H9 (cell line): ENCODE measurements at regions not wholly inside any gene's neighbourhood (a gene's known extent, or its start where the extent isn't known, plus 50 kb on each side); places are given as distances from the start of the nearest gene placed in this dataset.

Experiments
- DNase-seq: peaks from one replicate; pipeline ENCODE4 v3.0.0-alpha.2; 2017
- H2AFZ ChIP-seq: one replicate; pipeline ENCODE4 v1.6.1; 2013; ENCODE audit warnings: mild to moderate bottlenecking, low read length, control low read depth, moderate library complexity
- H2AK5ac ChIP-seq: 2 replicates; pipeline ENCODE4 v1.6.1; 2013; ENCODE audit warnings: low read length, control low read depth, mixed read lengths; ENCODE audit not compliant: insufficient read length
- H2BK120ac ChIP-seq: one replicate; pipeline ENCODE4 v1.6.1; 2013; ENCODE audit warnings: low read depth, mild to moderate bottlenecking, low read length, control low read depth, inconsistent platforms; ENCODE audit not compliant: poor library complexity, severe bottlenecking
- H2BK12ac ChIP-seq: 2 replicates; pipeline ENCODE4 v1.6.1; 2013; ENCODE audit warnings: low read length, control low read depth, mixed read lengths, low read depth; ENCODE audit not compliant: insufficient read length
- H2BK15ac ChIP-seq: 2 replicates; pipeline ENCODE4 v1.6.1; 2013; ENCODE audit warnings: low read depth, low read length, control low read depth
- H2BK20ac ChIP-seq: one replicate; pipeline ENCODE4 v1.6.1; 2013; ENCODE audit warnings: low read depth, mild to moderate bottlenecking, low read length, control low read depth, inconsistent platforms; ENCODE audit not compliant: poor library complexity, severe bottlenecking
- H2BK5ac ChIP-seq: 2 replicates; pipeline ENCODE4 v1.6.1; 2013; ENCODE audit warnings: low read length, control low read depth, mixed read lengths; ENCODE audit not compliant: insufficient read length
- H3K14ac ChIP-seq: 2 replicates; pipeline ENCODE4 v1.6.1; 2013; ENCODE audit warnings: low read length, control low read depth; ENCODE audit not compliant: insufficient read depth
- H3K18ac ChIP-seq: 2 replicates; pipeline ENCODE4 v1.6.1; 2013; ENCODE audit warnings: low read depth, mild to moderate bottlenecking, mixed read lengths, low read length, control low read depth; ENCODE audit not compliant: insufficient read length
- H3K23ac ChIP-seq: 2 replicates; pipeline ENCODE4 v1.6.1; 2013; ENCODE audit warnings: low read length, control low read depth, mixed read lengths, low read depth; ENCODE audit not compliant: insufficient read length
- H3K23me2 ChIP-seq: 2 replicates; pipeline ENCODE4 v1.6.1; 2013; ENCODE audit warnings: low read depth, mild to moderate bottlenecking, mixed read lengths, low read length, control low read depth; ENCODE audit not compliant: insufficient read length, poor library complexity, severe bottlenecking
- H3K27ac ChIP-seq: 2 replicates; pipeline ENCODE4 v1.5.1; 2013; ENCODE audit warnings: low read length, control low read depth, mixed read lengths, low read depth; ENCODE audit not compliant: insufficient read length
- H3K27me3 ChIP-seq: 2 replicates; pipeline ENCODE4 v1.6.1; 2013; ENCODE audit warnings: low read length, control low read depth, inconsistent platforms; ENCODE audit not compliant: insufficient read depth
- H3K4ac ChIP-seq: 2 replicates; pipeline ENCODE4 v1.6.1; 2013; ENCODE audit warnings: low read depth, mild to moderate bottlenecking, control low read depth, inconsistent platforms, low read length, moderate library complexity
- H3K4me1 ChIP-seq: 2 replicates; pipeline ENCODE4 v1.6.1; 2013; ENCODE audit warnings: low read length, control low read depth, inconsistent platforms; ENCODE audit not compliant: insufficient read depth
- H3K4me2 ChIP-seq: 2 replicates; pipeline ENCODE4 v1.6.1; 2013; ENCODE audit warnings: low read length, control low read depth, mixed read lengths; ENCODE audit not compliant: insufficient read length, insufficient read depth
- H3K56ac ChIP-seq: 2 replicates; pipeline ENCODE4 v1.6.1; 2013; ENCODE audit warnings: low read depth, mild to moderate bottlenecking, mixed read lengths, low read length, control low read depth; ENCODE audit not compliant: insufficient read length
- H3K79me1 ChIP-seq: 2 replicates; pipeline ENCODE4 v1.6.1; 2013; ENCODE audit warnings: low read depth, mild to moderate bottlenecking, moderate library complexity, low read length, control low read depth, inconsistent platforms; ENCODE audit not compliant: insufficient read depth, poor library complexity, severe bottlenecking
- H3K79me2 ChIP-seq: 2 replicates; pipeline ENCODE4 v1.6.1; 2013; ENCODE audit warnings: low read length, control low read depth, inconsistent platforms; ENCODE audit not compliant: insufficient read depth
- H3K9ac ChIP-seq: 2 replicates; pipeline ENCODE4 v1.6.1; 2013; ENCODE audit warnings: low read length, control low read depth, mixed read lengths; ENCODE audit not compliant: insufficient read length; ENCODE audit errors: extremely low read depth
- H3K9me3 ChIP-seq: one replicate; pipeline ENCODE4 v1.6.1; 2013; ENCODE audit warnings: low read depth, low read length, inconsistent platforms; ENCODE audit not compliant: control insufficient read depth
- H3T11ph ChIP-seq: one replicate; pipeline ENCODE4 v1.6.1; 2013; ENCODE audit warnings: mild to moderate bottlenecking, low read length, control low read depth, inconsistent platforms
- H4K20me1 ChIP-seq: one replicate; pipeline ENCODE4 v1.6.1; 2013; ENCODE audit not compliant: control insufficient read depth, insufficient read length, insufficient read depth
- H4K5ac ChIP-seq: 2 replicates; pipeline ENCODE4 v1.6.1; 2013; ENCODE audit warnings: low read depth, mild to moderate bottlenecking, mixed read lengths, low read length, control low read depth; ENCODE audit not compliant: insufficient read length
- H4K8ac ChIP-seq: replicated peaks from 2 replicates; pipeline ENCODE4 v1.6.1; 2013; ENCODE audit warnings: low read length, control low read depth, mixed read lengths, low read depth; ENCODE audit not compliant: insufficient read length
- H4K91ac ChIP-seq: 2 replicates; pipeline ENCODE4 v1.6.1; 2013; ENCODE audit warnings: low read depth, mild to moderate bottlenecking, moderate library complexity, mixed read lengths, low read length, control low read depth; ENCODE audit not compliant: insufficient read length
- H3K27ac Mint-ChIP-seq, 3 experiments: 2 replicates in 2 of 3; 3 replicates in 1 of 3; pipeline ENCODE4 v1.8.0; 2020 to 2021; ENCODE audit warnings: mixed read lengths in 3 of 3, mild to moderate bottlenecking in 1 of 3, moderate library complexity in 1 of 3
- H3K27me3 Mint-ChIP-seq: 2 replicates; pipeline ENCODE4 v1.8.0; 2021; ENCODE audit warnings: low read depth, mild to moderate bottlenecking, moderate library complexity, mixed read lengths
- H3K36me3 Mint-ChIP-seq, 3 experiments: 2 replicates in 2 of 3; 3 replicates in 1 of 3; pipeline ENCODE4 v1.8.0; 2020 to 2021; ENCODE audit warnings: low read depth in 3 of 3, mixed read lengths in 3 of 3; ENCODE audit not compliant: insufficient read depth in 1 of 3
- H3K4me1 Mint-ChIP-seq, 2 experiments: 2 replicates each; pipeline ENCODE4 v1.8.0; 2020; ENCODE audit warnings: mixed read lengths in 2 of 2
- H3K4me3 Mint-ChIP-seq, 2 experiments: 2 replicates in 1 of 2; 3 replicates in 1 of 2; pipeline ENCODE4 v1.8.0; 2020 to 2021; ENCODE audit warnings: mild to moderate bottlenecking in 2 of 2, mixed read lengths in 2 of 2, moderate library complexity in 1 of 2
- H3K9me3 Mint-ChIP-seq, 2 experiments: 2 replicates in 1 of 2; 3 replicates in 1 of 2; pipeline ENCODE4 v1.8.0; 2020; ENCODE audit warnings: mild to moderate bottlenecking in 2 of 2, mixed read lengths in 2 of 2, moderate library complexity in 1 of 2
- CTCF ChIP-seq: fragments of 200-600 bp; sonication (generic); conservative IDR thresholded peaks from 3 replicates; pipeline ENCODE4 v1.8.0; 2021; ENCODE audit warnings: antibody characterized with exemption, mild to moderate bottlenecking
- WGBS: extraction: QIAGEN DNeasy Blood & Tissue Kit; methylation state at CpG from one replicate; pipeline ENCODE4 v1.1.7; 2013; ENCODE audit warnings: missing lambda C conversion rate, low lambda C conversion rate, mixed read lengths; ENCODE audit not compliant: insufficient read length; ENCODE audit errors: extremely low coverage; 5-methylcytosine and 5-hydroxymethylcytosine counted together

GRCh38 chr17:14579716-14580115 lies 278.8 kb downstream of the HS3ST3B1 start:
- Histone ChIP-seq H2BK120ac (no peak overlapping the region), H4K8ac (no peak overlapping the region), H2BK5ac (no peak overlapping the region), H3K18ac (no peak overlapping the region), H3K27me3 (no peaks in the 10 kb centered on the region), H3K9me3 (no peaks in the 10 kb centered on the region), H2BK20ac (no peak overlapping the region), H3K4me2 (no peak overlapping the region), H4K20me1 (no peaks in the 10 kb centered on the region), H3K14ac (no peak overlapping the region), H3K9ac (no peak overlapping the region), H2BK12ac (no peak overlapping the region), H3K4ac (no peak overlapping the region), H3K27ac (no peak overlapping the region), H2BK15ac (no peak overlapping the region), H3K4me1 (peaks cover 4% of the 10 kb centered on the region; the same call in 1 of the 2 replicates), H3T11ph (no peak overlapping the region), H2AK5ac (no peak overlapping the region), H3K79me2 (no peaks in the 10 kb centered on the region), H2AFZ (no peak overlapping the region), H3K79me1 (no peaks in the 10 kb centered on the region), H3K23ac (no peak overlapping the region), H3K56ac (no peak overlapping the region), H4K5ac (no peak overlapping the region), H4K91ac (no peak overlapping the region), H3K23me2 (no peaks in the 10 kb centered on the region)
- H3K36me3 Mint-ChIP-seq = no peaks in the 10 kb centered on the region
- H3K4me1 Mint-ChIP-seq = peaks cover 21 to 22% of the 10 kb centered on the region in 2 experiments
- DNase-seq = no peak
- WGBS = no CpG with 5 or more reads among the region's 3 CpGs
- no peak overlapping the region for H3K27ac Mint-ChIP-seq
- H3K27me3 Mint-ChIP-seq = no peaks in the 10 kb centered on the region
- H3K9me3 Mint-ChIP-seq = no peaks in the 10 kb centered on the region
- no peak overlapping the region for H3K4me3 Mint-ChIP-seq
- no peak for TF ChIP-seq CTCF
